Astrocyte of the cerebellum (primary cell): ENCODE measurements at regions not wholly inside any gene's neighbourhood (a gene's known extent, or its start where the extent isn't known, plus 50 kb on each side); places are given as distances from the start of the nearest gene placed in this dataset.

Source experiments
- DNase-seq: peaks from one replicate; pipeline ENCODE4 v3.0.0-alpha.2; 2011; ENCODE audit warnings: low read depth
- H3K4me3 ChIP-seq: 2 replicates; pipeline ENCODE4 v1.5.1; 2011; ENCODE audit warnings: mild to moderate bottlenecking, low read depth, low read length, moderate library complexity
- CTCF ChIP-seq: IDR thresholded peaks from 2 replicates; pipeline ENCODE4 v1.5.1; 2012; ENCODE audit warnings: low read length, low read depth, moderate library complexity, mild to moderate bottlenecking; ENCODE audit errors: missing control alignments
- in situ Hi-C: cut with HindIII; loops from 2 replicates; pipeline ENCODE4 v1.10.0; 2017; ENCODE audit warnings: low sequenced_read_pairs

GRCh38 chr14:21989090-21989489 lies 315.5 kb upstream of the OR4E1 start:
- no peak for TF ChIP-seq CTCF

GRCh38 chr14:21988413-21988812 lies 314.8 kb upstream of the OR4E1 start:
- TF ChIP-seq CTCF: no peak
- in situ Hi-C loops: no loop called here
- no peak for DNase-seq
- H3K4me3 ChIP-seq: no peak overlapping the region

More at GRCh38 chr14:21989090-21989489, 315.5 kb upstream of the OR4E1 start:
- in situ Hi-C loops: no loop called here
- no peak overlapping the region for H3K4me3 ChIP-seq
- no peak for DNase-seq

- TF ChIP-seq CTCF: peak; percentile 66
- no peak overlapping the region for H3K4me3 ChIP-seq
- no peak for DNase-seq
- in situ Hi-C loops: no loop called here
Observed at GRCh38 chr14:21987937-21988336, 314.3 kb upstream of the OR4E1 start.

- H3K4me3 ChIP-seq: no peak overlapping the region
- no peak for TF ChIP-seq CTCF
- DNase-seq: no peak
- in situ Hi-C loops: no loop called here
Observed at GRCh38 chr14:21985081-21985480, 311.5 kb upstream of the OR4E1 start.

- in situ Hi-C loops: no loop called here
- DNase-seq: no peak
- no peak overlapping the region for H3K4me3 ChIP-seq
- TF ChIP-seq CTCF: no peak
Observed at GRCh38 chr14:21978999-21979314, 305.3 kb upstream of the OR4E1 start.

GRCh38 chr14:21978184-21978998 lies 304.8 kb upstream of the OR4E1 start:
- no peak for DNase-seq

More at GRCh38 chr14:21978184-21978998, 304.8 kb upstream of the OR4E1 start:
- H3K4me3 ChIP-seq: no peak overlapping the region
- in situ Hi-C loops: no loop called here
- peak; percentile 69 for TF ChIP-seq CTCF
